HG03558 (cell line): ENCODE measurements at regions not wholly inside any gene's neighbourhood (a gene's known extent, or its start where the extent isn't known, plus 50 kb on each side); places are given as distances from the start of the nearest gene placed in this dataset.
A peak's percentile ranks its signal among the peaks of the same experiment; 100 is the strongest.

Source experiments
- ATAC-seq: cut with Tn5 transposase; IDR thresholded peaks from one replicate; pipeline ENCODE4 v1.9.1; 2021; ENCODE audit warnings: moderate number of reproducible peaks; ENCODE audit not compliant: unreplicated experiment; ENCODE audit errors: extremely low read depth

GRCh38 chr9:86836797-86837196, 110.5 kb downstream of the GAS1 start:
- ATAC-seq = peak; percentile 94

GRCh38 chr9:86836266-86836665, 111.0 kb downstream of the GAS1 start:
- ATAC-seq = no peak

GRCh38 chr9:86830356-86830755, 117.0 kb downstream of the GAS1 start:
- ATAC-seq = no peak

DNA sequence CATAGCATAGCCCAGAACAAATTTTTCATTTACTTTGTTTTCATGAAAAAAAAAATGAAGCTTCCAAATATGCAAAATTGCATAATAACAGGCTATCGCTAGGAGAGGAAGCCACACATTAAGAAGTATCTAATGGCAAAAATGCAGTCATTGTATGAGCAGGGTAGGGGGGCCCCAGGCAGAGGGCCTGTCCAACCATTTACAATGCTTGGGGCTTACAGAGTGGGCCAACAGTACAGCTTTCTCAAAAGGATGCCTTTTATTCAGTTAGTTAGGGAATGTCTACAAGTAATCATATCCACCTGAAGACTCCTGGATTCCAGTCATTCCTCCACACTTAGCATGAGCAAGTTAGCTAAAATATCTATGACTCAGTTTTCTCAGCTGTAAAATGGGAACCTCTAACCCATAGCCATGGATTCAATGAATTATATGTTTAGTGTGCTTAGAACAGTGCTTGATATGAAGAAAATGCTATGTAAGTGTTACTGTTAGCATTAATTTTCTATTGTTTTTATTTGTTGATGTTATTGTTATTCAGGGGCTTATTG, 117.7 kb downstream of the GAS1 start:
- no peak for ATAC-seq

DNA sequence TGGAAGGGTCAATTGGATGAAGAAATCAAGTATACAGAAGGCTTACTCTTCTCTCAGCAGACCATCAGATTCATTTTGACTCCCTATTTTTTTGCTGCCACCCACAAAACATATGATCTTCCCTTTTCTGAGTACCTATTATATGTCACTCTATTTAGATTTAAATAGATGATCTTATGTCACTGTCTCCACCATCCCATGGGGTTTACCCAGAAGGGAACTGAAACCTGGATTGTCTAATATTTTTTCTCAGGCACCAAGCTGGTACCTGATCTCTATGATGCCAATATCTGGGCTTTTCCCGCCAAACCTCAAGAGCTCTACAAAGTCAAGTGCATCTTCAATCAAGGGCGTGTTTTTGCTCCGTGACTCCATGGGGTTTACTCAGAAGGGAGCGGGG, 118.7 kb downstream of the GAS1 start:
- no peak for ATAC-seq

- no peak for ATAC-seq
These were observed 119.4 kb downstream of the GAS1 start for GRCh38 chr9:86827893-86828292.

GRCh38 chr9:86825299-86825698, 122.0 kb downstream of the GAS1 start:
- ATAC-seq = no peak

- no peak for ATAC-seq
These were observed 125.1 kb downstream of the GAS1 start for GRCh38 chr9:86822006-86822801.

- no peak for ATAC-seq
These were observed 126.1 kb downstream of the GAS1 start for GRCh38 chr9:86821006-86821845.

GRCh38 chr9:86819552-86819951, 127.8 kb downstream of the GAS1 start:
- no peak for ATAC-seq

DNA sequence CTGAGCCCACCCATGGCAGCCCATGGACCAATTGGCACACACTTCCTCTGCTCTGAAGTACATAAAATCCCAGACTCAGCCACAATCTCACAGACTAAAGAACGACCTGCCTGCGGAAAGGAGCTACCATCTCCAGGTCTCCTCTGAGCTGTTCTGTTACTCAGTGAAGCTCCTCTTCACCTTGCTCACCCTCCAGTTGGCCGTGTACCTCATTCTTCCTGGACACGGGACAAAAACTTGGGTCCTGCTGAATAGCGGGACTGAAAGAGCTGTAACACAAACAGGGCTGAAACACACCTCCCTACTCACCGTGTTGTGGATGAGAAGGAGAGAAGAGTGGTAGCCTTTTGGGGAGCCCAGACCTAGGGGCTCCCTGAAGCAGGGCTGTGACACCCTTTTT, 128.7 kb downstream of the GAS1 start:
- ATAC-seq = no peak

- ATAC-seq = no peak
These were observed 130.4 kb downstream of the GAS1 start for GRCh38 chr9:86816868-86817267.

- no peak for ATAC-seq
These were observed 130.9 kb downstream of the GAS1 start for GRCh38 chr9:86816366-86816765.

- no peak for ATAC-seq
These were observed 134.7 kb downstream of the GAS1 start for GRCh38 chr9:86812616-86813015.

DNA sequence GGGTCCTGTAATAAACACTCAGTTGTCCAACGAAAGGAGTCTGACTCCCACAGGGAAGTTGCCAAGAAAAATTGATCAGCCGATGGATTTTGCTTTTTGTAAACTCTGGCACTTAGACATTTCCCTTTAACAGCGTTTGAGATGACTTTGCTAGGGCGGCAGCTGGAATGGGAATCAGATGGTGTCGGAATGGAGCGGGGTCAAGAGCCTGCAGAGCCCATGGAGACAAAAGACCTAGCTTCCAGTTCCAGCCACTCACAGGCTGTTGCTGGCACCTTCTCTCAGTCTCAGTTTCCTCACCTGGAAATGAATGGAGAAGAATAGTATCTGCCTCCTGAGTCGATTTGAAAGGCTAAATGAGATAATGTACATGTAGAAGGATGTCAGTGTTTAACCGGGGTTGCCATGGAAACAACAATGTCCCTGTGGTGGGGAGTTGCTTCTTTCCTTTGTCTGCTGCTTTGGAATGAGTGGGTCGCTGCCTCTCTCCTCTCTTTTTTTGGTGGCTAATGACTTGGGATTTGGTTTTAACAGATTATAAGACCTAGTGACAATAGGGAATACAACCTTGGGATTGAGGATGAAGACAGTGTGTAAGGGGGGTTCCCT, 137.4 kb downstream of the GAS1 start:
- no peak for ATAC-seq

GRCh38 chr9:86809151-86809550, 138.2 kb downstream of the GAS1 start:
- no peak for ATAC-seq

- no peak for ATAC-seq
These were observed 139.8 kb downstream of the GAS1 start for GRCh38 chr9:86807367-86807976.

- no peak for ATAC-seq
These were observed 143.3 kb downstream of the GAS1 start for GRCh38 chr9:86804011-86804410.

GRCh38 chr9:86802900-86803673, 144.2 kb downstream of the GAS1 start:
- no peak for ATAC-seq

DNA sequence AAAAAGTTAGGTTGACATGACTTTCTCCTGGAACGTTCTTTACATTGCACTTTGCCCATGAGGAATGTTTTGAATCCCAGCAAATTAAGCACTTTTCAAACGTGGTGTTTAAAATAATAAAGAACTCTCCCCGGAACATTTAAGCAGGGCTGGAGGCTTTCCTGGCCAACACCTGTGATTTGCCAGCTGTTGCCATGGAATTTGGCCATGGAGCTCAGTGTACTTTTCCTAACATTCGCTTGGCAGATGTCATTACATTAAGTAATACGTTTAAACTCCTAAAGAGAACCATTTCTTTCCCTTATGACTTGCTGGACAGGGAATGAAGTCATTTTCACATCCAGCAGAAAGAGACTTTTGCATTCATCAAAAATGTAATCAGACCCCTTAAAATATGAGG, 146.1 kb downstream of the GAS1 start:
- no peak for ATAC-seq
